HEK293 (cell line): ENCODE measurements at regions not wholly inside any gene's neighbourhood (a gene's known extent, or its start where the extent isn't known, plus 50 kb on each side); places are given as distances from the start of the nearest gene placed in this dataset.
A peak's percentile ranks its signal among the peaks of the same experiment; 100 is the strongest.

Experiments
- CTCF ChIA-PET: fragments of 350-600 bp; formaldehyde crosslinking; extraction: SDS; loops from one replicate; lab custom pipeline; 2021; ENCODE audit warnings: antibody characterized with exemption; lab: Yijun Ruan, JAX
- POLR2A ChIA-PET: fragments of 300-600 bp; formaldehyde crosslinking; extraction: SDS; loops from one replicate; lab custom pipeline; 2020; ENCODE audit warnings: antibody characterized with exemption, inconsistent platforms; lab: Yijun Ruan, JAX
- H3K27ac ChIP-seq: fragments of 200-500 bp; sonication (Bioruptor generic); 2 replicates; pipeline ENCODE4 v1.5.1; 2014; ENCODE audit warnings: low read depth, low read length, control low read depth, inconsistent platforms; ENCODE audit errors: extremely low read depth
- H3K36me3 ChIP-seq, 2 experiments: fragments of 200-500 bp in 1 of 2; sonication (Bioruptor generic) in 1 of 2; 1 replicate in 1 of 2; 2 replicates in 1 of 2; pipeline ENCODE4 v1.5.1; 2014 to 2017; ENCODE audit warnings: inconsistent platforms in 2 of 2, low read length in 2 of 2; ENCODE audit not compliant: control insufficient read depth in 2 of 2, insufficient read depth in 1 of 2
- H3K4me1 ChIP-seq: fragments of 200-500 bp; sonication (Bioruptor generic); 2 replicates; pipeline ENCODE4 v1.5.1; 2014; ENCODE audit warnings: mild to moderate bottlenecking, low read length, inconsistent platforms; ENCODE audit not compliant: control insufficient read depth, insufficient read depth
- H3K4me3 ChIP-seq: 2 replicates; pipeline ENCODE4 v1.5.1; 2011; ENCODE audit warnings: low read depth, mild to moderate bottlenecking, control low read depth, low read length, moderate library complexity
- H3K9me3 ChIP-seq: fragments of 200-500 bp; sonication (Bioruptor generic); 2 replicates; pipeline ENCODE4 v1.5.1; 2014; ENCODE audit warnings: low read depth, low read length, inconsistent platforms; ENCODE audit not compliant: control insufficient read depth, insufficient read depth
- CTCF ChIP-seq: fragments of 450-650 bp; formaldehyde crosslinking; IDR thresholded peaks from 2 replicates; pipeline ENCODE4 v1.5.1; 2016; ENCODE audit warnings: missing biosample characterization, missing genetic modification characterization
- GLI4 ChIP-seq: fragments of 450-650 bp; formaldehyde crosslinking; IDR thresholded peaks from 2 replicates; pipeline ENCODE4 v1.5.1; 2016; ENCODE audit warnings: missing biosample characterization, missing genetic modification characterization
- KLF8 ChIP-seq: fragments of 450-650 bp; formaldehyde crosslinking; IDR thresholded peaks from 2 replicates; pipeline ENCODE4 v1.5.1; 2016; ENCODE audit warnings: missing biosample characterization, missing genetic modification characterization
- OSR2 ChIP-seq: fragments of 450-650 bp; formaldehyde crosslinking; IDR thresholded peaks from 2 replicates; pipeline ENCODE4 v1.5.1; 2016; ENCODE audit warnings: missing biosample characterization, missing genetic modification characterization
- PRDM1 ChIP-seq: fragments of 450-650 bp; formaldehyde crosslinking; IDR thresholded peaks from 2 replicates; pipeline ENCODE4; 2016; ENCODE audit warnings: missing biosample characterization, missing genetic modification characterization
- WT1 ChIP-seq: fragments of 450-650 bp; formaldehyde crosslinking; IDR thresholded peaks from 2 replicates; pipeline ENCODE4 v1.5.1; 2016; ENCODE audit warnings: missing biosample characterization, missing genetic modification characterization
- ZBTB20 ChIP-seq: fragments of 450-650 bp; formaldehyde crosslinking; IDR thresholded peaks from 2 replicates; pipeline ENCODE4 v1.5.1; 2016; ENCODE audit warnings: missing biosample characterization, missing genetic modification characterization
- ZBTB49 ChIP-seq: fragments of 450-650 bp; formaldehyde crosslinking; IDR thresholded peaks from 2 replicates; pipeline ENCODE4 v1.5.1; 2016; ENCODE audit warnings: missing biosample characterization, missing genetic modification characterization, low read depth
- ZBTB8A ChIP-seq: fragments of 450-650 bp; formaldehyde crosslinking; IDR thresholded peaks from 2 replicates; pipeline ENCODE4 v1.5.1; 2016; ENCODE audit warnings: missing biosample characterization, missing genetic modification characterization
- ZFP3 ChIP-seq: fragments of 450-650 bp; formaldehyde crosslinking; IDR thresholded peaks from 2 replicates; pipeline ENCODE4 v1.5.1; 2016; ENCODE audit warnings: low read depth, missing biosample characterization, missing genetic modification characterization
- ZFP69B ChIP-seq: fragments of 450-650 bp; formaldehyde crosslinking; IDR thresholded peaks from 2 replicates; pipeline ENCODE4 v1.5.1; 2016; ENCODE audit warnings: missing biosample characterization, missing genetic modification characterization
- ZNF174 ChIP-seq: fragments of 450-650 bp; formaldehyde crosslinking; IDR thresholded peaks from 2 replicates; pipeline ENCODE4 v1.5.0; 2017; ENCODE audit warnings: missing biosample characterization, mild to moderate bottlenecking, missing genetic modification characterization
- ZNF26 ChIP-seq: fragments of 450-650 bp; formaldehyde crosslinking; IDR thresholded peaks from 2 replicates; pipeline ENCODE4 v1.5.1; 2016; ENCODE audit warnings: missing biosample characterization, missing genetic modification characterization
- ZNF292 ChIP-seq: fragments of 450-650 bp; formaldehyde crosslinking; IDR thresholded peaks from 2 replicates; pipeline ENCODE4 v1.5.1; 2016; ENCODE audit warnings: low read depth, missing biosample characterization, missing genetic modification characterization, borderline replicate concordance
- ZNF48 ChIP-seq: fragments of 450-650 bp; formaldehyde crosslinking; IDR thresholded peaks from 2 replicates; pipeline ENCODE4 v1.5.1; 2016; ENCODE audit warnings: missing biosample characterization, missing genetic modification characterization
- ZNF488 ChIP-seq: fragments of 450-650 bp; formaldehyde crosslinking; IDR thresholded peaks from 2 replicates; pipeline ENCODE4 v1.5.1; 2016; ENCODE audit warnings: missing biosample characterization, missing genetic modification characterization
- ZNF514 ChIP-seq: fragments of 450-650 bp; formaldehyde crosslinking; IDR thresholded peaks from 2 replicates; pipeline ENCODE4 v1.5.1; 2016; ENCODE audit warnings: missing biosample characterization, missing genetic modification characterization
- ZNF544 ChIP-seq: fragments of 450-650 bp; formaldehyde crosslinking; IDR thresholded peaks from 2 replicates; pipeline ENCODE4 v1.5.0; 2017; ENCODE audit warnings: missing biosample characterization, missing genetic modification characterization
- ZNF555 ChIP-seq: fragments of 450-650 bp; formaldehyde crosslinking; conservative IDR thresholded peaks from 2 replicates; pipeline ENCODE4 v1.5.1; 2017; ENCODE audit warnings: missing biosample characterization, mild to moderate bottlenecking, missing genetic modification characterization, inconsistent platforms
- ZNF626 ChIP-seq: fragments of 450-650 bp; sonication (Bioruptor Pico); formaldehyde crosslinking; IDR thresholded peaks from 2 replicates; pipeline ENCODE4 v1.5.1; 2018; ENCODE audit warnings: missing biosample characterization, missing genetic modification characterization, inconsistent platforms
- ZNF654 ChIP-seq: fragments of 450-650 bp; formaldehyde crosslinking; IDR thresholded peaks from 2 replicates; pipeline ENCODE4 v1.5.1; 2016; ENCODE audit warnings: low read depth, missing biosample characterization, missing genetic modification characterization
- ZNF76 ChIP-seq: fragments of 450-650 bp; formaldehyde crosslinking; IDR thresholded peaks from 2 replicates; pipeline ENCODE4; 2016; ENCODE audit warnings: low read depth, missing biosample characterization, missing genetic modification characterization, borderline replicate concordance
- ZNF792 ChIP-seq: fragments of 450-650 bp; formaldehyde crosslinking; IDR thresholded peaks from 2 replicates; pipeline ENCODE4 v1.5.1; 2016; ENCODE audit warnings: missing biosample characterization, missing genetic modification characterization
- TF ChIP-seq, protein P1 (sequence below): fragments of 450-650 bp; formaldehyde crosslinking; IDR thresholded peaks from 2 replicates; pipeline ENCODE4 v1.5.1; 2016; ENCODE audit warnings: missing biosample characterization, missing genetic modification characterization

DNA sequence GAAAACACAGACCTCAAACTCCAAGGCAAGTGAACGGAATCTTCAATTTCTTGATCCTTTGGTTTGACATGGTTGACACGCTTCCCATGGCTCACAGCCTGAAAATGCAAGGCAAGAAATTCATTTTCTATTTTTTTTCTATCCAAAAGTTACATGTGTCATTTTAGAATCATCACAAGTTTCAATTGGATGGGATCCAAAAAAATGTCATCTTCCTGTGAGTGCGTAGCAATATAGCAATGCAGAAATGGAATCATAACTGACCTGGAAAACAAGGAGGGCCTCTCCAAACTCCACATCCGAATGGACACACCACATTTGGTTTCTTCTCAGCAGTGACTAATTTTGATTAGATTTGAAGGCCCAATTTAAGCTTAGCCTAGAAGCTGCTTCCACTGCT is 175.8 kb upstream of the ATP11B start:
- POLR2A ChIA-PET: no interaction called here
- TF ChIP-seq OSR2 (tag by site-specific recombination) (no peak), ZNF174 (tag by site-specific recombination) (no peak), ZNF555 (no peak), ZNF76 (no peak), ZNF514 (no peak), KLF8 (tag by site-specific recombination) (no peak), GLI4 (no peak), ZBTB49 (tag by site-specific recombination) (no peak), ZNF48 (tag by site-specific recombination) (no peak), ZFP69B (tag by site-specific recombination) (no peak), ZFP3 (tag by site-specific recombination) (no peak), WT1 (tag by site-specific recombination) (no peak), ZBTB20 (tag by site-specific recombination) (no peak), ZNF26 (no peak), ZNF626 (tag by site-specific recombination) (no peak), ZNF488 (tag by site-specific recombination) (no peak), ZNF792 (tag by site-specific recombination) (no peak), ZNF292 (tag by site-specific recombination) (no peak), ZNF544 (no peak)
- Histone ChIP-seq H3K4me1 (no peaks in the 10 kb centered on the region), H3K27ac (no peak overlapping the region), H3K4me3 (no peak overlapping the region), H3K9me3 (no peaks in the 10 kb centered on the region), H3K36me3 (no peaks in the 10 kb centered on the region)
- CTCF ChIA-PET: interaction anchor here (0.5 to 6.2 kb wide), 4 partner anchors 67 to 1339 kb away, joined by 3 to 29 read pairs (median 4); no protein-coding TSS in a partner anchor

- Histone ChIP-seq H3K4me3 (no peak overlapping the region), H3K36me3 (no peaks in the 10 kb centered on the region), H3K4me1 (no peaks in the 10 kb centered on the region), H3K9me3 (no peaks in the 10 kb centered on the region), H3K27ac (no peak overlapping the region)
- TF ChIP-seq CTCF (tag by site-specific recombination): peak; percentile 51
- 0 out of 2 replicates have a peak, but pooled peaks have one; percentile 21 for TF ChIP-seq ZBTB8A
- TF ChIP-seq, protein P1, sequence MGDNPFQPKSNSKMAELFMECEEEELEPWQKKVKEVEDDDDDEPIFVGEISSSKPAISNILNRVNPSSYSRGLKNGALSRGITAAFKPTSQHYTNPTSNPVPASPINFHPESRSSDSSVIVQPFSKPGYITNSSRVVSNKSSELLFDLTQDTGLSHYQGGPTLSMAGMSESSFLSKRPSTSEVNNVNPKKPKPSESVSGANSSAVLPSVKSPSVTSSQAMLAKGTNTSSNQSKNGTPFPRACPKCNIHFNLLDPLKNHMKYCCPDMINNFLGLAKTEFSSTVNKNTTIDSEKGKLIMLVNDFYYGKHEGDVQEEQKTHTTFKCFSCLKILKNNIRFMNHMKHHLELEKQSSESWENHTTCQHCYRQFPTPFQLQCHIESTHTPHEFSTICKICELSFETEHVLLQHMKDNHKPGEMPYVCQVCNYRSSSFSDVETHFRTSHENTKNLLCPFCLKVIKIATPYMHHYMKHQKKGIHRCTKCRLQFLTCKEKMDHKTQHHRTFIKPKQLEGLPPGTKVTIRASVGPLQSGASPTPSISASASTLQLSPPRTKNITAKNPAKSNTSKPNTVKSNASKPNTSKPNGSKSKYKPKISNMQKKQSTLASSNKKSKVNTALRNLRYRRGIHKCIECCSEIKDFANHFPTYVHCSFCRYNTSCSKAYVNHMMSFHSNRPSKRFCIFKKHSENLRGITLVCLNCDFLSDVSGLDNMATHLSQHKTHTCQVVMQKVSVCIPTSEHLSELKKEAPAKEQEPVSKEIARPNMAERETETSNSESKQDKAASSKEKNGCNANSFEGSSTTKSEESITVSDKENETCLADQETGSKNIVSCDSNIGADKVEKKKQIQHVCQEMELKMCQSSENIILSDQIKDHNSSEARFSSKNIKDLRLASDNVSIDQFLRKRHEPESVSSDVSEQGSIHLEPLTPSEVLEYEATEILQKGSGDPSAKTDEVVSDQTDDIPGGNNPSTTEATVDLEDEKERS (tag by site-specific recombination): no peak
- TF ChIP-seq ZNF654 (tag by site-specific recombination): peak; percentile 90
- TF ChIP-seq PRDM1 (tag by site-specific recombination): 0 out of 2 replicates have a peak, but pooled peaks have one; percentile 28
- POLR2A ChIA-PET: no interaction called here
- CTCF ChIA-PET: interaction anchor here (0.6 to 6.2 kb wide), 9 partner anchors 66 to 1292 kb away, joined by 3 to 29 read pairs (median 4); no protein-coding TSS in a partner anchor
Observed at GRCh38 chr3:182618085-182618732, 175.1 kb upstream of the ATP11B start.
